ENCODE measurements at regions not wholly inside any gene's neighbourhood (a gene's known extent, or its start where the extent isn't known, plus 50 kb on each side); places are given as distances from the start of the nearest gene placed in this dataset.

DNA sequence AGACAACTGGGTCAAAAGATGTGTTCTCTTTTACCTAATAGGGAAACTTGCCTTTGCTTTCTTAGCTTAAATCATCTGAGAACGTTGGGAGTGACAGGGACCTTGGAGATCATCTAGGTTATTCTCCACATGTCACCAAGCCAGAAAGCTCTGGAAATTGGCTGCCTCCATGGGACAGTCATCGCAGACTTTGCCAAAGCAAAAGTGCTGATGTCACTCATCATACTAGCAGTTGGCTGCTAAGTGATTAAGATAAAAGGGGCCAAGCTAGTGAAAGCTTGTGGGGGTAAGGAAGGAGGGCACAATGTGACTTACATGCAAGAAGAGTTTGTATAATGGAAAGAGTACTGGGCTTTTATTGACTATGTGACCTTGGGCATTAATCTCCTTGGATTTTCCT lies 198.0 kb upstream of the PFN2 start:
- TF ChIP-seq, protein P1, sequence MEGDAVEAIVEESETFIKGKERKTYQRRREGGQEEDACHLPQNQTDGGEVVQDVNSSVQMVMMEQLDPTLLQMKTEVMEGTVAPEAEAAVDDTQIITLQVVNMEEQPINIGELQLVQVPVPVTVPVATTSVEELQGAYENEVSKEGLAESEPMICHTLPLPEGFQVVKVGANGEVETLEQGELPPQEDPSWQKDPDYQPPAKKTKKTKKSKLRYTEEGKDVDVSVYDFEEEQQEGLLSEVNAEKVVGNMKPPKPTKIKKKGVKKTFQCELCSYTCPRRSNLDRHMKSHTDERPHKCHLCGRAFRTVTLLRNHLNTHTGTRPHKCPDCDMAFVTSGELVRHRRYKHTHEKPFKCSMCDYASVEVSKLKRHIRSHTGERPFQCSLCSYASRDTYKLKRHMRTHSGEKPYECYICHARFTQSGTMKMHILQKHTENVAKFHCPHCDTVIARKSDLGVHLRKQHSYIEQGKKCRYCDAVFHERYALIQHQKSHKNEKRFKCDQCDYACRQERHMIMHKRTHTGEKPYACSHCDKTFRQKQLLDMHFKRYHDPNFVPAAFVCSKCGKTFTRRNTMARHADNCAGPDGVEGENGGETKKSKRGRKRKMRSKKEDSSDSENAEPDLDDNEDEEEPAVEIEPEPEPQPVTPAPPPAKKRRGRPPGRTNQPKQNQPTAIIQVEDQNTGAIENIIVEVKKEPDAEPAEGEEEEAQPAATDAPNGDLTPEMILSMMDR (IDR thresholded peaks at IDR 0.05): no peak
- TF ChIP-seq POLR2AphosphoS5 (IDR thresholded peaks at IDR 0.05): no peak
